Stomach (tissue), 8 donors: ENCODE measurements at regions not wholly inside any gene's neighbourhood (a gene's known extent, or its start where the extent isn't known, plus 50 kb on each side); places are given as distances from the start of the nearest gene placed in this dataset.

Experiments used
- DNase-seq, 2 donors: peaks; one replicate each; pipeline versions ENCODE4 v3.0.0 to v3.0.0-alpha.2; 2013 to 2019
- H3K27ac ChIP-seq, 5 donors: fragments of 200-600 bp in 4 of 5; sonication (generic) in 4 of 5; one replicate each; pipeline ENCODE4 v1.5.1; 2013 to 2019; ENCODE audit warnings: mild to moderate bottlenecking in 1 of 5, moderate library complexity in 1 of 5
- H3K27me3 ChIP-seq, 3 donors: fragments of 200-600 bp; sonication (generic); one replicate each; pipeline ENCODE4 v1.5.1; 2017 to 2019; ENCODE audit warnings: mixed run types in 1 of 3
- H3K36me3 ChIP-seq, 4 donors: fragments of 200-600 bp; sonication (generic); 1 replicate in 3 of 4; 2 replicates in 1 of 4; pipeline ENCODE4 v1.5.1; 2016 to 2019
- H3K4me1 ChIP-seq, 4 donors: fragments of 200-600 bp; sonication (generic); one replicate each; pipeline ENCODE4 v1.5.1; 2016 to 2019
- H3K4me3 ChIP-seq, 4 donors: fragments of 200-600 bp; sonication (generic) in 3 of 4; one replicate each; pipeline ENCODE4 v1.5.1; 2016 to 2019; ENCODE audit warnings: mild to moderate bottlenecking in 1 of 4
- H3K9me3 ChIP-seq, 4 donors: fragments of 200-600 bp; sonication (generic); one replicate each; pipeline ENCODE4 v1.5.1; 2016 to 2019
- CTCF ChIP-seq, 7 experiments: fragments of 450-650 bp in 4 of 7; fragments of 200-600 bp in 3 of 7; sonication (generic) in 3 of 7; IDR thresholded peaks; one replicate each; pipeline ENCODE4 v1.5.1; 2016 to 2019; ENCODE audit warnings: antibody characterized with exemption in 7 of 7, control low read depth in 2 of 7, mild to moderate bottlenecking in 1 of 7
- EP300 ChIP-seq: sonication (generic); formaldehyde crosslinking; IDR thresholded peaks from one replicate; pipeline ENCODE4 v1.6.1; 2017; ENCODE audit warnings: antibody characterized with exemption
- POLR2A ChIP-seq, 4 donors: fragments of 450-650 bp; IDR thresholded peaks; one replicate each; pipeline ENCODE4 v1.6.1; 2016; ENCODE audit warnings: antibody characterized with exemption in 4 of 4, control low read depth in 2 of 4, mild to moderate bottlenecking in 1 of 4, moderate library complexity in 1 of 4
- POLR2AphosphoS5 ChIP-seq, 3 donors: sonication (generic); formaldehyde crosslinking; IDR thresholded peaks; one replicate each; pipeline ENCODE4 v1.6.1; 2016; ENCODE audit warnings: antibody characterized with exemption in 3 of 3
- WGBS, 5 donors: extraction: QIAGEN DNeasy Blood & Tissue Kit in 3 of 5; methylation state at CpG; one replicate each; pipeline versions ENCODE4 v1.1.5 to v1.1.7; 2013 to 2018; 5-methylcytosine and 5-hydroxymethylcytosine counted together
- intact Hi-C: fragments of 100-400 bp; cut with DNase I; formaldehyde crosslinking; loops from one replicate; pipeline ENCODE4 v1.15.1; 2023; ENCODE audit warnings: low total_unique reads
- donor health status: healthy with polysubstance abuse.
- donor health status: Bipolar disorder and iron deficiency.
- donor health status: healthy.

GRCh38 chr2:16413285-16413684 lies 252.3 kb downstream of the CYRIA start:
- Histone ChIP-seq H3K36me3 (no peaks in the 10 kb centered on the region), H3K4me3 (no peak overlapping the region), H3K4me1 (no peaks in the 10 kb centered on the region), H3K9me3 (no peaks in the 10 kb centered on the region), H3K27ac (no peak overlapping the region), H3K27me3 (no peaks in the 10 kb centered on the region)
- intact Hi-C loops: no loop called here
- 50 to 75% (median 67%) methylated on average over 5 of the region's 5 CpGs for WGBS, 5 donors
- TF ChIP-seq EP300 (no peak), POLR2A (IDR thresholded peaks at IDR 0.05) (no peak)
- no peak for DNase-seq

GRCh38 chr2:16412321-16413030 lies 253.2 kb downstream of the CYRIA start:
- no peak for DNase-seq
- Histone ChIP-seq H3K4me3 (no peak overlapping the region), H3K36me3 (no peaks in the 10 kb centered on the region), H3K27ac (no peak overlapping the region), H3K4me1 (no peaks in the 10 kb centered on the region), H3K27me3 (no peaks in the 10 kb centered on the region), H3K9me3 (no peaks in the 10 kb centered on the region)
- intact Hi-C loops: no loop called here
- 90 to 96% (median 94%) methylated on average over 2 of the region's 2 CpGs for WGBS, 5 donors
- TF ChIP-seq POLR2A (IDR thresholded peaks at IDR 0.05) (no peak), POLR2AphosphoS5 (IDR thresholded peaks at IDR 0.05) (no peak), CTCF (IDR thresholded peaks at IDR 0.05) (no peak), EP300 (no peak)

- Histone ChIP-seq H3K27ac (no peak overlapping the region), H3K9me3 (no peaks in the 10 kb centered on the region), H3K4me3 (no peak overlapping the region), H3K27me3 (no peaks in the 10 kb centered on the region), H3K36me3 (no peaks in the 10 kb centered on the region), H3K4me1 (no peaks in the 10 kb centered on the region)
- no peak for TF ChIP-seq EP300
- TF ChIP-seq POLR2AphosphoS5 (IDR thresholded peaks at IDR 0.05): no peak
- no peak for TF ChIP-seq CTCF (IDR thresholded peaks at IDR 0.05)
- TF ChIP-seq POLR2A (IDR thresholded peaks at IDR 0.05): no peak
- WGBS, 5 donors: 82 to 92% (median 88%) methylated on average over 3 of the region's 3 CpGs
- DNase-seq: no peak
- intact Hi-C loops: no loop called here
Measured at GRCh38 chr2:16411788-16412187, 253.8 kb downstream of the CYRIA start.

- Histone ChIP-seq H3K36me3 (no peaks in the 10 kb centered on the region), H3K4me1 (no peaks in the 10 kb centered on the region), H3K9me3 (no peaks in the 10 kb centered on the region), H3K4me3 (no peak overlapping the region), H3K27me3 (no peaks in the 10 kb centered on the region), H3K27ac (no peak overlapping the region)
- no peak for DNase-seq
- TF ChIP-seq CTCF (IDR thresholded peaks at IDR 0.05): no peak
- TF ChIP-seq EP300: no peak
- TF ChIP-seq POLR2AphosphoS5 (IDR thresholded peaks at IDR 0.05): no peak
- no peak for TF ChIP-seq POLR2A (IDR thresholded peaks at IDR 0.05)
- intact Hi-C loops: no loop called here
- 90 to 96% (median 94%) methylated on average over 3 of the region's 3 CpGs for WGBS, 5 donors
Measured at GRCh38 chr2:16409849-16410248, 255.8 kb downstream of the CYRIA start.

GRCh38 chr2:16409006-16409390 lies 256.6 kb downstream of the CYRIA start:
- no peaks in the 10 kb centered on the region for H3K36me3 ChIP-seq
- DNase-seq: no peak
- TF ChIP-seq POLR2AphosphoS5 (IDR thresholded peaks at IDR 0.05) (no peak), POLR2A (IDR thresholded peaks at IDR 0.05) (no peak), CTCF (IDR thresholded peaks at IDR 0.05) (no peak), EP300 (no peak)
- 76 to 95% (median 88%) methylated on average over 2 of the region's 2 CpGs for WGBS, 5 donors
- H3K27me3 ChIP-seq: no peaks in the 10 kb centered on the region
- intact Hi-C loops: no loop called here
- no peaks in the 10 kb centered on the region for H3K4me1 ChIP-seq
- no peak overlapping the region for H3K27ac ChIP-seq
- H3K4me3 ChIP-seq: no peak overlapping the region
- no peaks in the 10 kb centered on the region for H3K9me3 ChIP-seq
